ENCODE measurements at regions not wholly inside any gene's neighbourhood (a gene's known extent, or its start where the extent isn't known, plus 50 kb on each side); places are given as distances from the start of the nearest gene placed in this dataset.

GRCh38 chr3:176595307-176595706, 602.0 kb downstream of the TBL1XR1 start:
- TF ChIP-seq ZNF277 (CRISPR knock-in tag; IDR thresholded peaks at IDR 0.05; ENCODE audit: borderline replicate concordance) (no peak), HLTF (IDR thresholded peaks at IDR 0.05) (no peak), SMARCB1 (IDR thresholded peaks at IDR 0.05; ENCODE audit: insufficient read length, low read depth) (no peak), TCF3 (CRISPR knock-in tag; IDR thresholded peaks at IDR 0.05) (no peak), CTCF (IDR thresholded peaks at IDR 0.05 in 2 of 3, conservative IDR thresholded peaks at IDR 0.05 in 1 of 3; ENCODE audit: insufficient read depth in 2 of 3, low read depth in 1 of 3, low read length in 3 of 3) (no peak), EP300 (IDR thresholded peaks at IDR 0.05; ENCODE audit: low read length) (no peak), NFE2L1 (tag; IDR thresholded peaks at IDR 0.05; ENCODE audit: borderline replicate concordance, low read depth) (no peak), ZNF609 (CRISPR knock-in tag; IDR thresholded peaks at IDR 0.05; ENCODE audit: borderline replicate concordance) (no peak), ZNF24 (IDR thresholded peaks at IDR 0.05) (no peak), ZBTB8A (IDR thresholded peaks at IDR 0.05; ENCODE audit: partially characterized antibody) (no peak), EGR1 (conservative IDR thresholded peaks at IDR 0.05) (no peak), MAX (CRISPR knock-in tag; IDR thresholded peaks at IDR 0.05) (no peak), HCFC1 (IDR thresholded peaks at IDR 0.05; ENCODE audit: low read depth, low read length) (no peak)

All from K562 (cell line).